ENCODE measurements at regions not wholly inside any gene's neighbourhood (a gene's known extent, or its start where the extent isn't known, plus 50 kb on each side); places are given as distances from the start of the nearest gene placed in this dataset.
A peak's percentile ranks its signal among the peaks of the same experiment; 100 is the strongest.

DNA sequence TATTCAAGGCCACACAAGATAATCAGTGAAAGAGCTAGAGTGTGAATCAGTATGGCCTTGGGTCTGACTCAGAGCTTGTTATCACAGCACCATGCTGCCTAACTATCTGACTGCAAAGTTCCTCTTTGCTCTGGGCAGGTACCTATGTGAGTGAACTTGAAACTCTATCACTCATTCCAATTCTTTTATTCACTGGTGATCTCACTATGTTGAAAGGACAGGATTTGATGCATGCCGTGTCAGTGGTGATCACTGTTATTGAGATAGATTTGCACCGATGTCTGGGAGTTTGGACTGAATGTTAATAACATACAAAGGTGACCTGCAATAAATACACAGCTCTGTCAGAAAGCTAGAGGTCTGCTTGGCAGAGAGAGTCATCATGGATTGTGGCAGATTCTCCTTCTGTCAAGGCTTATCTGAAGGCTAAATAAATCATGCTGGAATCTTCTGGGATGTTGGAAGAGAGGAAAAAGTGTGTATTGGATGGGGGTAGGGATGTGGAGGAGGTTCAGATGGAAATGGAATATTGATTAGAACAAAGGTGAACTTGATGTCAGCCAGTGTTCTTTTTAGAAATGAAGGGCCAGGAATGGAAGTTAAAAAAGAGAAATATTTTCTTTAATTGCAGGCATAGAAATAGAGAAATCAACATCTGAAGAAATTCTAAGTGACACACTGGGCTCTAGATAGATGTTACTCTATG is 91.8 kb upstream of the TNC start:
- DNase-seq (ENCODE audit: low spot score), result peak; percentile 92

DNA sequence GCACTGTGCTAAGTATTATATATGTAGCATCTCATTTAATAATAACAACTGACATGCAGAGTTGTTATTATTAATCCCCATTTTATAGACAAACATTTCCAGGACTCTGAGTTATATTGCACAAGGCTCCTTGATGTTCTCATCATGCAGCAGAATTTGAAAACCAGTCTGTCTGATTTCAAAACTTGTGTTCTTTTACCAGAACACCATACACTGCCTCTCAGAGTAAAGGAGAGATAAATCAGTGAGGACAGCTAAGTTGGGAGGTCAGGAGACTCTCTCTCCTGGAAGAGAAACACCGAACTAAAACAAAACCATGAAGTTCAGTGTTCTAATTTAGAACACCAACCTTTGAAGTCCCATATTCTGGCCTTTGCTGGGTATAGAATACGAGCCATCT is 92.7 kb upstream of the TNC start:
- DNase-seq (ENCODE audit: low spot score), result no peak

DNA sequence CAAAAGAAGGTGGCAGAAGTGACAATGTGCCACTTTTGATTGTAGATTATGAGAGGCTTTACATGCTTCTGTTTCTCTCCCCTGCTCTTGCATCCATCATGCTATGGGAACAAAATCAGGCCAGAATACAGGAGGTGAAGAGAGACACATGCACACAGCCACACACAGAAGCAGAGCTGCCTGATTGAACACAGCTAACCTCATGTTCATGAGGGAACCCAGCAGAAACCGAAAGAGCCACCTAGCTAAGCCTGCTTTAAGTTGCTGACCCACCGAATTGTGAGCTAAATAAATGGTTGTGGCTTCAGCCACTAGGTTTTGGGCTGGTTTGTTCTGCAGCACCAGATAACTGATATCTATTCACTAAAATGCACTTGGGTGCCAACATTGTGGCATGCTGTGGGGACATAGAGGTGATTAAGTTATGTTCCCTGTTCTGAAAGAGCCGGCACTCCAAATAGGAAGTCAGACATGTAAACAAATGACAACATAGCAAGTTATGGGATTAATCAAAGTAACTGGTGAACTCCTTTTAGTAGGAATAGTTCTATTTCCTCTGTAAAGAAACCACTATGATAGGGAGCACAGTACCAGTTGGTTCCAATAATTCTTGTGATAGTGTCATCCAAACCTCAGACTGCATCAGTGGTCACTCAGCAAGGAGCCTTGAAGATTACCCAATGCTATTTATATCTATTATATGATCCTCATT is 93.6 kb upstream of the TNC start:
- DNase-seq (ENCODE audit: low spot score), result peak; percentile 70

DNA sequence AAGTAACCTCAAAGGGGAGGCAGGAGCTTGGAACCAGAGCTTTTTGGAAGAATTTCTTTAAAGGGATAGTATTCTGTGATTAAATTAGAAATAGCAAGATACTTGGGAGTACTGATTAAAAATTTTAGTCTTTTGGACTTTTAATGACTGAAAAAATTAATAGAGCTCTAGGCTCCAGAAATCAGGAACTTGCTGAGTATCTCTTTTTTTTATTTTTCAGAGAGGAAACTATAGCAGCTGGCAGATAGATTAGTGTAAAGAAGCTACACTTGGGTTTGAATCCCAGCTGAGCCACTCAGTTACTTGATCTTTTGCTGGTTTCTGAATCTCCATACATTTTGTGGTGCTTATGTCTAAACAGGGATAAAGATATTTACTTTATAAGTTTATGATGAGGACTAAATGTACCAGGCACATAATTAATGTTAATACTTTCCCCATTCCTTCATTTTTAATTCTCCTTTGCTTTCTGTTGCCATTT is 94.2 kb upstream of the TNC start:
- DNase-seq (ENCODE audit: low spot score), result no peak

DNA sequence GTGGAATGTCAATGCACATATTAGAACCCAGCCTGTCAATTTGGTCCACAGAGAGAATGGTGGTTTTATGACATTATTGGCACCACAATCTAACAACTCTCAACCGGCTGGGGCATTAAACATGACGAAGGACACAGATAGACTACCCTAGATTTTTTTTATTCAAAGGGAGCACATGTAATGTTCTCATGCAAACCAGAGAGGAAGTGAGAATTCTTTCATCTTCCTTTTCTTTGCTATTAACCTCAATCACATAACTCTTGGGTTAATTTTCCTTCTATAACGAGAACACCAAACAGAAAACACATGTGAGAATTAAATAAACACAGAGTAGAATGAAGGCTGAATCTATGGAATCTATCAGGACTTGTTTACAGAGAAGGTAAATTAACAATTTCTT is 94.9 kb upstream of the TNC start:
- no peak for DNase-seq (ENCODE audit: low spot score)

DNA sequence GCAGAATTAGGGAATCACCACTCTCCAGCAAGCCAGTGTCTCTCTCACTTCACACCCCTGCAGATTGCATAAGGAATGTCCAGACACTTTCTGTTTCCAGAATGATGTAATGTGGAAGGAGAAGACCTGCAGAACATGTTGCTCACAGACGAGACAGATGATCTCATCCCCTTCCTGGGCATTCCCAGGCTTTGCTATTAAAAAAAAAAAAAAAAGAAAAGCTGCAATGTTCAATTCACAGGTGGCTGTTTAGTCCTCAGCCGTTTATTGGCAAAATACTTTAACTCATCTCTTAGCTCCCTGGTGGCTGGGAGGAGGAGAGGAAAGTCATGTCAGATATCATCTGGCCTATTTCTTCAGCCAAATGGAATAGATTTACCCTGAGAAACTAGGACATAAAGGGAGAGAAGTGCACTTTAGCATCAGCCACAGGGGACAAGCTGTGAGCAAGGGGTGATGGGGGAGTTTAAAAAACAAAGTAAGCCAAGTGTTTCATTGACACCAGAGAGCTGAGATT is 95.9 kb upstream of the TNC start:
- peak; percentile 95 for DNase-seq (ENCODE audit: low spot score)

DNA sequence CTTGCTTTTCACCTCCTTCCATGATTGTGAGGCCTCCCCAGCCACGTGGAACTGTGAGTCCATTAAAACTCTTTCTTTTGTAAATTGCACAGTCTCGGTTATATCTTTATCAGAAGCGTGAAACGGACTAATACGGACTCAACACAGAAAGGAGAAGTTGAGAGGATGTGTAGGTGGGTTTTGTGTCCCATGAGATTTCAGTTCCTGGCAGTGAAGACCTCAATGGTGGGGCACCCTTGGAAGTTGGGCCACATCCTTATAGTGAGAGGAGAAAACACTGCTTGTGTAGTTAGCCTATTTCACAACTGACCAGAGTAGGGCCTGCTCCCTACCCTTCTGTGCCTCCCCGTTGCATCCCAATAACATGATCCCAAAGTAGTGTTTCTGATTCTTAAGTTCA is 98.9 kb upstream of the TNC start:
- DNase-seq (ENCODE audit: low spot score), result no peak

DNA sequence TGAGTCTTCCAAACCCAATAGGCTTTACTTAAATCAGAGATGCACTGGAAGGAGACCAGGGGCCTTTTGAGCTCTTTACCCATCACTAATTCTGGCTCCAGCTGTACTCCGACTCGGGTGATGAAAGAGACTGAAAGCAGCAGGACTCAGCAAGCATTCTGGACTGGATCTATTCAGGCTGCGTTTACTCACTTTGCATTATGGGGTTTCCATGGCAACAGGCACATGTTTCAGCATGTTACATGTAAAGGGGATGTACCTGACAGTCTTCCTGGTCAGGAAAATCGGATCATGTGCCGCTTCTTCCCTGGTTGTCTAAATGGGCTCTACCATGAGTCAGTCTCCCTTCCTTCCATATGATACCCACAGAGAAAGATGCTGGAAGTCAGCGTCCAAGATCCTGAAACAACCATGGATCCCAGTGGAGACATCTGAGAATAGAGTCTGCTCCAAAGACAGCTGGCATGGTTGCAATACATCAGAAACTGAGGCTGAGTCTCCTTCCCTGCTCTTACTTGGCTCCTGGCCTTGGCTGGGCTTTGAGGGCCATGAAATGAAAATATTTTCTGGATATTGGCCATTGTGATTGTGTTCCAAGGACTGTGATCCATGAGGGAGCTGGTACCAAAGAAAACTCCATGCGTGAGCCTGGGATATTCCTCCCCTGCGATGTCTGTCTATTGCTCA is 102.5 kb upstream of the TNC start:
- DNase-seq (ENCODE audit: low spot score), result no peak

DNA sequence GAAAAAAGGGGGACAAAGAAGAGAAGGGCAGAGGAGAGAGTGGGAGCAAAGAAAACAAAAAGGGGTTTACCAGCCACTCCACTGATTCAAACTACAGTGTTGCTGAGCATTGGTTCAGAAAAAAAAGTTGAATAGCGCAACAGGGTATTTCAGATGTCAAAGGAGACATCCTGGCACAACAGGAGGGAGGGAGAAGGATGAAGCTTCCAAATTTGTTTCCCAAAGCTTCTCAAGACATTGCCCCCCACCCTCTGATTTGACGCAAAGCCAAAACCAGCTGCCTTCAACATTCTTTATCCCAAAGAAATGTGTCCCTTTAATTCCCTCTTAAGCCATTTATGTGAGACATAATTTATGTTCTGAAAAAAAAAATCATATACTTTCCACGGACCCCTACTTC is 105.5 kb upstream of the TNC start:
- no peak for DNase-seq (ENCODE audit: low spot score)

DNA sequence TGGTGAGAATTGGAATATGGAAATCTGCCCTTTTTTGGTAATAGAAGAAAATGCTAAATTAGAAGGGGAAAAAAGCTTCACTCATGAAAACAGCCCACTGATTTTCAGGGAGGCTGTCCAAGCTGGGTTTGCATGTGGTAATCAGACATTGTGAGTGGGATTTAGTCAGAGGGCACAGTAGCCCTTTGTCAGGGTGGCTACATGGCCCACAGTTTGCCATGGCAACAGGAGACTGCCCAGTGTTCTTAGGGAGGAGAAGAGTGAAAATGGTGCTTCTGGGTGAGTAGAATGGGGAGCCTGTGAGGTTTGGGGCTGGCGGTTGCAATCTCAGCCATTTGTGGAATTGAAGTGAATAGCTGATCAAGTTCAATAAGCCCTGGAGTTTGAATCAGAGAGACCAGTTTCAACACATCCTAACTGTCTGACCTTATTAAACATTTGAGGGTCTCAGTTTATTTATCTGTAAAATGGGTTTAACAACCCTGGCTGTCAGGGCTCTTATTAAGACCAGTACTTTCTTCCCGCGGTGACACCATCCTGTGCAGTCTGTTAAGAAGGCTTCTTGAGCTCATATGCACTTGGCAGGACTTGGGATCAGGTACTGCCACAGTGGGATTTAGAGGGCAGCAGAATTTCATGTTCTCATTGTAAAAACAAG is 107.6 kb upstream of the TNC start:
- DNase-seq (ENCODE audit: low spot score), result no peak

DNA sequence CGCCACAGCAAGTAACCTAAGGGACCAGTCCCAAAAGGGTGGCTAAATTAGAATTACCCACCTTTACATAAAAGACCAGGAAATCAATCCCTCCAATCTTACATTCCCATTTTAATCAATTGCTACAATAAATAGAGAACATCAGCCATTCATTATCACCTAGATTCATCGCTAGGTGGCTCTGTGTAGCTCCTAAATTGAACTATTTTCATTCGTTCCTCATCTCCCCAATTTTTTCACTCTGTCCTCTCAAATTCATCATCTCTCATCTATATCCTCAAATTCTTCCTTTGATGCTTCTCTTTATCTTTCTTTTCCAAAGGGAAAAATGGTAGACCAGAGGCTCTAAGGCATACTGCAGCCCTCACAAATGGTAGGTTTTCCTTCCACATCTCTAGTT is 108.2 kb upstream of the TNC start:
- DNase-seq (ENCODE audit: low spot score), result no peak

DNA sequence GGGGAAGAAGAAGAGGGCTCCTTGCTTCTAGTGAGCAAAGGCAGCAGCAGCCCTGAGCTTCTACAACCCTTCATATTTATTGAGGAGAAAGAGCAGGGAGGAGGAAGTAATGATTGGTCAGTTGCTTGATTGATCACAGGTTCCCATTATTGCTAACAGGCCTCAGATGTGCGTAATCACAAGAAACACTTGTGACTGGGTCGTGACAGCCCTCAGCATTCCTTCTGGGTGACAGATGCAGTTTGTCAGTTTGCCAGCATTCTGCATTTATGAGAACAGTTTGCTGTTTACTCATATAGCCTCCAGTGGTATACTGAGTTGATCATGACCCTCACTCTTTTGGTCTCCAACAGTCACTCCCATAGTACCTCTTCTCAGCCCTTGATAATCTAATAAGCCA is 111.5 kb upstream of the TNC start:
- no peak for DNase-seq (ENCODE audit: low spot score)

DNA sequence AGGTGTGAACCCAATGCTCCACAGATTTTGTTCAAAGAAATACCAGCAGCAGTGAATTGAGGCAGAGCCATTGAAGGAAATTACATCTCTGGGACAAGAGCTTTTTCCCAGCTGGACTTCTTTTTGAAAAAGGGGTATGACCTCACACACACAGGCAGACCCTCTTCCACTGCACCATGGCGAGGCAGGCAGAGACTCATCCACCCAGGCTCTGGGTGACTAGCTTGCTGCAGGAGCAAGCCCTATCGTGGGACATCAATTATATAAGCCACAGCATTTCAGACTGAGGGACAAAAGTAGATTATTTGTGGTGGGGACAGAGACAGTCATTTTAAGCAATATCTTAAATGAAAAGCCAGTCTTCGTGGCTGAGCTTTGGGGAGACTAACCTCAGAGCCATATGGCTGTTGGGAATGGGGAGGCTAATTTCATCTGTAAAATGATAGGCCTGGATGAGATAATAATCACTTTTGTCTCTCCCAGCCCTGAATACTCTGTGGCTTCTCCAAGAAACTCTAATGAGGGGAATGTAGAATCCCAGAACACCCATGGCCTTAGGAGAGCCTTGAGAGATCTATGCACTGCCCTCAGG is 113.1 kb upstream of the TNC start:
- no peak for DNase-seq (ENCODE audit: low spot score)

DNA sequence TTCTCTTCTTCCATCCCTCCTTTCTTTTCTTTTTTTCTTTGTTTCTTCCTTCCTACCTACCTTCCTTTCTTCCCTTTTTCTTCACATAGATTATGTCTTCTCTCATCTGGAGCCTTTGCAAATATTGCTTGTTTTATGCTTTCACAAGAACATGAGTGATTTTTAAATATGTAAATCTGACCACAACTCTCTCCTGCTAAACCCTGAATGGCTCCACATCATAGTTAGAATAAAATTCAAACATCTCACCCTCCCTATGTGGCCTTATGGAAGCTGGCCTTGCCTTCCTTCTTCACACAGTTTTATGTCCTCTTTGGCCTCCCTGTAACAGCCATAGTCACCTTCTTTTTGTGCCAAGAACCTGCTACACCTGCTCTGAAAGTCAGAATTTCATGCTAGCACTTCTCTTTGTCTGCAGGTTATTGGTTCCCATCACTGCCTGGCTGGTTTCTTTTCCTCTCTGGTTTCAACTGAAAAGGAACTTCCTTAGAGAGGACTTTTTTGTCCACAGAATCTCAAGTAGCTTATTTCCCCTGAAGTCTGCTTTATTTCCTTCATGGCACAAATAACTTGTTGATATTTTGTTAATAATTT is 114.3 kb upstream of the TNC start:
- DNase-seq (ENCODE audit: low spot score), result peak; percentile 10

DNA sequence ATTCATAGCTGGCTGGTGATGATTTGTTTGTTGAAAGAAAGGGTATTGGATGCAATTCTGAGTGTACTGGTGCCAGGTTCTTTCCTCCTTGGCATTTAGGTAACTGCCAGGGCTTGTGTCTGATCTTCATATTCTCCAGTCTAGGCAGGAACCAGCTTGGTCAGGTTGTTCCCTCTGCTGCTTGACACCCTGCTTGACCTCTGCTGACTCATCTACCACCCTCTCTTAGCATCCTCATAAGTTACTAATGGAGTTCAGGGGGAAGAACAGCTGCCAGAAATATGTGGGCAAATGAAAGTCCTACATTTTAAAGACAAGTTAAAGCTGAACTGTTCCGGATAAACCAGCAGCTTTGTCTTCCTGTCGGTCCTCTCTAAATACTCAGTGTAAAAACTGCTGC is 116.1 kb upstream of the TNC start:
- DNase-seq (ENCODE audit: low spot score), result peak; percentile 92

DNA sequence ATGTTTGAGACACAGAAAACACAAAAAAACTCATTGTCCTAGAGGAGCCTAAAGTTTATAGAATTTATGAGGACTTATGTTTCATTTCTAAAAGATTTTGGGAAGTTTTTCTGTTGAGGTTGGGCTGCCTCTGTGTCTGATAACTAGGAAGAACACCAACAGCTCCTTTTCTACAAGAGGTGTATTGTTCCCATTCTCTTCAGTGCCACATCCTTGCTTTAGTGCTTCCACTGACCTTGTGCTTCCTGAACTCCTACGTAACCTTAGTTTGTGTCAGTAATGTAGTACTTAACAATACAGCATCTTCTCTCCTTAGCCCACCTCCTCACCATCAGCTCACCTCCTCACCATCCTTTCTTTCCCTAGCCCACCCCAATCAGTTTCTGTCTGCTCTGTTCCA is 117.3 kb upstream of the TNC start:
- no peak for DNase-seq (ENCODE audit: low spot score)

DNA sequence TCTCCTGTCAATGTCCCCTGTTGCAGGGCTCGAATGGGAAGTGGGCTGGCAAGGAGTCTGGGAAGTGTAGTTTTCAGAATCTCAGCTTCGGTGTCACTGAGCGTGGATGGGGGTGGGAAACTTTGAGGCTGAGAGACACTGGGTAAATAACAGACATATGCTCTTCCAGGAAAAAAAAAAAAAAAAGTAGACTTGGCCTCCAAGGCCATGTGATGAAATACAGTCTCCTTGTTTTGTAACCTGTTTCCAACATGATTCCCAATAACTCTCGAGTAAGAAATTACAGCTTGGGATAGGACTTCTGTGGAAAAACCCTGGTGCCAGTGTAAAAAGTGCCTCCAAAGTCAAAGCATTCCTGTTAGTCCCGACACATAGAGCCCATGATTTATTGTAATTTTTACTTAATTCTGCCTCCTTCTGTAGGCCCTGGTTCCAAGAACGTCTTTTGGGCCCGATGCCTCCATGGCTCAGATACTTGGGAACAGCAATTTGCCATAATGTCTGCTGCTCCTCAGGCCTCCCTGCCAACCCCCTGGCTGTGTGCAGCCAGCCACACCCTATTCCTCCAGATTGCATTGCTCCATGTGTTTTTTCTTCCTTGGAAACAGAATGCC is 119.5 kb upstream of the TNC start:
- DNase-seq (ENCODE audit: low spot score), result no peak

DNA sequence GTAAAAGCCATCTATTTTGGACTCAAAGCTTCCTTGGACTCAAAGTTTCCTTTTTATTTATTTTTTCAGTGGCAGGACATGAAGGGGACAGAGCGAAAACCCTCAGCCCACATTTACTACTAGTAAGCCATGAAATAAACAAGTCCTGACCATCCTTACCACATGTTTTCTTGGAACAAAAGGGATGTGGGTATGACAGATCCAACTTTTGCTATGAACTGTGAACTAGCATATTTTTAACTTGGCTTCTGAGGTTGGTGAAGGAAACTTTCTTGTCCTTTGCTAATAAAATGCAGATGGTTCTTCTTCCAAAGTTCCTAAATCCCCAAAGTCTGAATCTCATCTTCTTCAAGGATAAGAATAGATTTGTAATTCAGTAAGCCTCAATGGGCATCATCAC is 122.7 kb upstream of the TNC start:
- DNase-seq (ENCODE audit: low spot score), result no peak

DNA sequence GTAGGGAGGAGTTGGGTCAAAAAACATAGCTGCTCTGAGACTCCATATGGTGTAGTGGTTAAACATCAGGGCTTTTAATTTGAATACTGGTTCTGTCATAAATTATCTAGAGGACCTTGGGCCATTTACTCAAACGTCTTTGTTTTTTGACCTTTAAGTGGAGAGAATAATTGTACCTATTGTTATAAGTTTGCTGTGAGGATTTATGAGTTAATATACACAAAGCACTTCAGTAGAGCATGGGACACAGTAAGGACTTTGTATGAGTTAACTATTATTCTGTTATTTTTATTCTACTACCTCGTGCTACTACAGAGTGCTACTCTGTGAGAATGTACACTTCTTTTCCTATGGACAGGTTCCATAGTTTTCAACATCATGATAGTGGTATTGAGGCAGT is 123.7 kb upstream of the TNC start:
- no peak for DNase-seq (ENCODE audit: low spot score)

DNA sequence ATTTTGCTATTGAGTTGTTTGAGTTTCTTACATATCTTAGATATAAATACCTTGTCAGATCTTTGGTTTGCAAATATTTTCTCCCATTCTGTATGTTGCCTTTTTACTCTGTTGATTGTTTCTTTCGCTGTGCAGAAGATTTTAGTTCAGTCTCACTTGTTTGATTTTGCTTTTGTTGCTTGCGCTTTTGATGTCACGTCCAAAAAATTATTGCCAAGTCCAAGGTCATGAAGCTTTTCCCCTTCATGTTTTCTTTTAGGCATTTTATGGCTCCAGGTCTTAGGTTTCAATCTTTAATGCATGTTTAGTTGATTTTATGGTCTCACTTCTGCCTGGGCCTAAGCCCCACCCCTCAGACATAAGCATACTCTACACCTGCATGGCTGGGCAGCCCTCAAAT is 131.5 kb upstream of the TNC start:
- no peak for DNase-seq (ENCODE audit: low spot score)

DNA sequence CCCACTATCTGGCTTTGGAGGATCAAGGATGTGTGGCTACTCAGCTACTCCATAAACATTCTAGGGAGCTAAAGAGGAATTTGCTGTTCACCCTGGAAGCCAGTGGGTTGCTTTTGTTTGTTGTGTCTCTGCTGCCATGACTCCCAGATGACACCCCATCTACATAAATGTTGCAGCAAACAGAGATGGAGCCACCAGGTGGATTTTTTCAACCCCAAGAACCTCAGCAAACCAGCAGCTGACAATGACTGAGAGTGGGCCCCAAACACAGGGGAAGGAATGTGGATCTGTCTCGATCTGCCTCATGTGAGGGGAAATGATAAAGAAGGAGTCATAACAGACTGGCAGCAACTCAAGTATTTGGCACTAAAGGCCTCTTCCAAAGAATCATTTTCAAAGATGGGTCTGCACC is 132.7 kb upstream of the TNC start:
- DNase-seq (ENCODE audit: low spot score), result peak; percentile 93
